ENCODE measurements at regions not wholly inside any gene's neighbourhood (a gene's known extent, or its start where the extent isn't known, plus 50 kb on each side); places are given as distances from the start of the nearest gene placed in this dataset.

GRCh38 chr12:91574391-91574790 is 391.8 kb upstream of the DCN start:
- no peak for DNase-seq (ENCODE audit: low read depth in 4 of 4, low spot score in 3 of 4)

GRCh38 chr12:91572869-91573268 is 390.3 kb upstream of the DCN start:
- no peak for DNase-seq (ENCODE audit: low read depth in 4 of 4, low spot score in 3 of 4)

- DNase-seq (ENCODE audit: low read depth in 4 of 4, low spot score in 3 of 4): no peak
These were observed 384.5 kb upstream of the DCN start for GRCh38 chr12:91567100-91567485.

GRCh38 chr12:91566328-91567099 is 383.9 kb upstream of the DCN start:
- no peak for DNase-seq (ENCODE audit: low read depth in 4 of 4, low spot score in 3 of 4)

- no peak for DNase-seq (ENCODE audit: low read depth in 4 of 4, low spot score in 3 of 4)
These were observed 383.2 kb upstream of the DCN start for GRCh38 chr12:91565846-91566245.

GRCh38 chr12:91565246-91565645 is 382.6 kb upstream of the DCN start:
- DNase-seq (ENCODE audit: low read depth in 4 of 4, low spot score in 3 of 4): no peak

GRCh38 chr12:91563011-91563765 is 380.6 kb upstream of the DCN start:
- no peak for DNase-seq (ENCODE audit: low read depth in 4 of 4, low spot score in 3 of 4)

- DNase-seq (ENCODE audit: low read depth in 4 of 4, low spot score in 3 of 4): no peak
These were observed 379.9 kb upstream of the DCN start for GRCh38 chr12:91562476-91562875.

GRCh38 chr12:91561958-91562325 is 379.3 kb upstream of the DCN start:
- no peak for DNase-seq (ENCODE audit: low read depth in 4 of 4, low spot score in 3 of 4)

- no peak for DNase-seq (ENCODE audit: low read depth in 4 of 4, low spot score in 3 of 4)
These were observed 378.8 kb upstream of the DCN start for GRCh38 chr12:91561301-91561957.

GRCh38 chr12:91556909-91557308 is 374.3 kb upstream of the DCN start:
- DNase-seq (ENCODE audit: low read depth in 4 of 4, low spot score in 3 of 4): no peak

- DNase-seq (ENCODE audit: low read depth in 4 of 4, low spot score in 3 of 4): no peak
These were observed 373.1 kb upstream of the DCN start for GRCh38 chr12:91555436-91556415.

GRCh38 chr12:91551927-91552326 is 369.3 kb upstream of the DCN start:
- DNase-seq (ENCODE audit: low read depth in 4 of 4, low spot score in 3 of 4): no peak

- no peak for DNase-seq (ENCODE audit: low read depth in 4 of 4, low spot score in 3 of 4)
These were observed 368.6 kb upstream of the DCN start for GRCh38 chr12:91551242-91551641.

- no peak for DNase-seq (ENCODE audit: low read depth in 4 of 4, low spot score in 3 of 4)
These were observed 360.0 kb upstream of the DCN start for GRCh38 chr12:91542666-91543065.

GRCh38 chr12:91542067-91542466 is 359.4 kb upstream of the DCN start:
- no peak for DNase-seq (ENCODE audit: low read depth in 4 of 4, low spot score in 3 of 4)

GRCh38 chr12:91538418-91538817 is 355.8 kb upstream of the DCN start:
- DNase-seq (ENCODE audit: low read depth in 4 of 4, low spot score in 3 of 4): no peak

- no peak for DNase-seq (ENCODE audit: low read depth in 4 of 4, low spot score in 3 of 4)
These were observed 350.7 kb upstream of the DCN start for GRCh38 chr12:91533366-91533765.

- DNase-seq (ENCODE audit: low read depth in 4 of 4, low spot score in 3 of 4): no peak
These were observed 347.2 kb upstream of the DCN start for GRCh38 chr12:91529829-91530228.

GRCh38 chr12:91523831-91524230 is 341.2 kb upstream of the DCN start:
- DNase-seq (ENCODE audit: low read depth in 4 of 4, low spot score in 3 of 4): no peak

- no peak for DNase-seq (ENCODE audit: low read depth in 4 of 4, low spot score in 3 of 4)
These were observed 334.1 kb upstream of the DCN start for GRCh38 chr12:91516695-91517047.
